ENCODE measurements at regions not wholly inside any gene's neighbourhood (a gene's known extent, or its start where the extent isn't known, plus 50 kb on each side); places are given as distances from the start of the nearest gene placed in this dataset.
A peak's percentile ranks its signal among the peaks of the same experiment; 100 is the strongest.

DNA sequence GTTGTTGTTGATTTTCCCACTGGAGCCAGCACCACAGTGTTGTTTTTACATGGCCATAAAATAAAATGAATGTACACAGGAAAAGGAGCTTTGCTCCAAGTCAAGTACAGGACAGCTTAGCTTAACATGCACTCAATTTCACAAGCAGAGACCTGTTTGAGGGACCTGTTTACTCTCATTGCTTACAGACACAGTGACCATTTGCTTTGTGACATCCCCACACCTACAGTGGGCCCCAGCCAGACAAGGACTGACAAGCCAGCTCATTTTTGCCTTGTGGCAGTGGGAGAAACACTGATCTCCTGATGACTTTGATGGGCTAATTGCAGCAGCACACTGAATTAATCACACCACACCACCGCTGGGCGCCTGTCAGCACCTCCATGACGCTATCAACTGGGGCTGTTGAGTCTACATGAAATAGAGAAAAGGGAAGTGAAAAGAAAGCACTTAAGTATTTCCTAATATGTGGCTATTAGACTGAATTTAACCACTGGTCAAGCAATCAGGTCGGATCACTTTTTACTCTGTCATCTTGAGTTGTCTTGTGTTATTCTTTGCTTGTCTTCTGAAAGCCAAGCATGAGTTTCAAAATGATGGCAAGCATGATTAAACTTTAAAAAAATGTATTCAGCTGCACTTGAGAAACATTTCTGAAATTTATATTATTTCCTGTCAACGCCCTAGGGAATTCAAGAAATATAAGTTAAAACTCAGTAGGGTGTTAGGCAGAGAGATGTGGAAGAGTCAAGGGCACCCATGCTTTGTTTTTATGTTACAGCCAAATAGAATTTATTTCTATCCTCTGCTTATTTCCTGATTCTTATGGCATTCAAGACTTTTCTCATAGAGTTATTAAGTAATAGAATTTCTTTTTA is 557.7 kb downstream of the RAB28 start:
- H3K4me3 ChIP-seq: no peak overlapping the region
- intact Hi-C loops (cut with DNase I): no loop called here
- no peak overlapping the region for H3K27ac ChIP-seq
- H3K4me1 ChIP-seq: peaks cover 0 to 8% (median 0%) of the 10 kb centered on the region in 9 donors
- ATAC-seq (peak in 2 of 8 donors; percentile 35 to 53), DNase-seq (no peak)
- 36 to 40% methylated on average over 5 of the region's 5 CpGs for WGBS, 2 donors
- no peaks in the 10 kb centered on the region for H3K36me3 ChIP-seq
- no peaks in the 10 kb centered on the region for H3K27me3 ChIP-seq
- H3K9me3 ChIP-seq: peaks cover 0 to 12% (median 0%) of the 10 kb centered on the region in 11 donors
- TF ChIP-seq, protein P1, sequence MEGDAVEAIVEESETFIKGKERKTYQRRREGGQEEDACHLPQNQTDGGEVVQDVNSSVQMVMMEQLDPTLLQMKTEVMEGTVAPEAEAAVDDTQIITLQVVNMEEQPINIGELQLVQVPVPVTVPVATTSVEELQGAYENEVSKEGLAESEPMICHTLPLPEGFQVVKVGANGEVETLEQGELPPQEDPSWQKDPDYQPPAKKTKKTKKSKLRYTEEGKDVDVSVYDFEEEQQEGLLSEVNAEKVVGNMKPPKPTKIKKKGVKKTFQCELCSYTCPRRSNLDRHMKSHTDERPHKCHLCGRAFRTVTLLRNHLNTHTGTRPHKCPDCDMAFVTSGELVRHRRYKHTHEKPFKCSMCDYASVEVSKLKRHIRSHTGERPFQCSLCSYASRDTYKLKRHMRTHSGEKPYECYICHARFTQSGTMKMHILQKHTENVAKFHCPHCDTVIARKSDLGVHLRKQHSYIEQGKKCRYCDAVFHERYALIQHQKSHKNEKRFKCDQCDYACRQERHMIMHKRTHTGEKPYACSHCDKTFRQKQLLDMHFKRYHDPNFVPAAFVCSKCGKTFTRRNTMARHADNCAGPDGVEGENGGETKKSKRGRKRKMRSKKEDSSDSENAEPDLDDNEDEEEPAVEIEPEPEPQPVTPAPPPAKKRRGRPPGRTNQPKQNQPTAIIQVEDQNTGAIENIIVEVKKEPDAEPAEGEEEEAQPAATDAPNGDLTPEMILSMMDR (IDR thresholded peaks at IDR 0.05): no peak

DNA sequence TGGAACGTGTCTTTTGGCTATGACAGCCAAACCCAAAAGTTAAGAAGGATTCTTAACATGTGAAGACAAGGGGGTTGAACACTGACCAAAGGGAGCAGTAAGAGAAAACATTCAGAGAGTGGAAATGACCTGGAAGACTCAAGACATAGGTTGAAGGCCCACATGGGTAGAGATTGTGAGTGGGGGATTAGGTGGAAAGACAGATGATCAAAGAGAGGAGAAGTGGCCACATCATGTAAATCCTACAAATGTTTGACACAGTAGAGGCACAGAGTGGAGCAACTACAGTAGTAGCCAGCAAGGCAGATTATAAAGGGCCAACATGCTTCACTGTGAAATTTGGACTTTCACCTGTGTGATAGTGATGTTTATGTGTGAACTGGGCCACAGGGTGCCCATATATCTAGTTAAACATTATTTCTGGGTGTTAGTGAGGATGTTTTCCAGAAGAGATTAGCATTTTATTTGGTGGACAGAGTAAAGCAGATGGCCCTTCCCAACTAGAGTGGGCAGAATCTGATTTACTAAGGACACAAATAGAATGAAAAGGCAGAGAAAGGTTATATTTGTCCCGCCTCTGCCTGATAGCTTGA is 559.3 kb downstream of the RAB28 start:
- Histone ChIP-seq H3K27ac (no peak overlapping the region), H3K36me3 (no peaks in the 10 kb centered on the region), H3K9me3 (peaks cover 0 to 6% (median 0%) of the 10 kb centered on the region in 11 donors), H3K27me3 (no peaks in the 10 kb centered on the region), H3K4me1 (peaks cover 0 to 8% (median 0%) of the 10 kb centered on the region in 9 donors), H3K4me3 (no peak overlapping the region)
- TF ChIP-seq, protein P1 (IDR thresholded peaks at IDR 0.05): no peak
- WGBS, 2 donors: 69 to 83% methylated on average over 2 of the region's 2 CpGs
- no peak for DNase-seq
- intact Hi-C loops (cut with DNase I): no loop called here
- no peak for ATAC-seq

DNA sequence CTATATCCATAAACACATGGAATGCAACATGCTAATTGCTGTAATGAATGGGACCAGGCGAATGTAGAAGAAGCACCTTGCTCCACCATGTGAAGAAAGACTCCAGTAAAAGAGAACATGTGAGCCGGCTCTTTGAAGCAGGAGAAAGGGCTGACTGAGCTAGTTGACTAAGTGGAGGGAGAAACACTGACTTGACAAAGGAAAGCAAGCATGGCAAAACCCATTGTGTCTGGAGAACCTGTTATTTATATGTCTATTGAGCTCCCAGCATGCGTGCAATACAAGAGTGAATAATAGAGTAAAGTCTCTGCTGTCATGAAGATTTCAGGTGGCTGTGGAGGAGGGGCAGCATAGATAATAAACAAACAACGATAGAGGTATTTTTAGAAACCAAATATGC is 559.9 kb downstream of the RAB28 start:
- H3K27me3 ChIP-seq: no peaks in the 10 kb centered on the region
- ATAC-seq: no peak
- intact Hi-C loops (cut with DNase I): no loop called here
- DNase-seq: no peak
- H3K36me3 ChIP-seq: no peaks in the 10 kb centered on the region
- TF ChIP-seq, protein P1 (IDR thresholded peaks at IDR 0.05): no peak
- H3K4me1 ChIP-seq: peaks cover 0 to 8% (median 0%) of the 10 kb centered on the region in 9 donors
- H3K4me3 ChIP-seq: no peak overlapping the region
- 86 to 91% methylated on average over 4 of the region's 4 CpGs for WGBS, 2 donors
- H3K27ac ChIP-seq: no peak overlapping the region
- H3K9me3 ChIP-seq: peaks cover 0 to under 1% (median 0%) of the 10 kb centered on the region in 11 donors

DNA sequence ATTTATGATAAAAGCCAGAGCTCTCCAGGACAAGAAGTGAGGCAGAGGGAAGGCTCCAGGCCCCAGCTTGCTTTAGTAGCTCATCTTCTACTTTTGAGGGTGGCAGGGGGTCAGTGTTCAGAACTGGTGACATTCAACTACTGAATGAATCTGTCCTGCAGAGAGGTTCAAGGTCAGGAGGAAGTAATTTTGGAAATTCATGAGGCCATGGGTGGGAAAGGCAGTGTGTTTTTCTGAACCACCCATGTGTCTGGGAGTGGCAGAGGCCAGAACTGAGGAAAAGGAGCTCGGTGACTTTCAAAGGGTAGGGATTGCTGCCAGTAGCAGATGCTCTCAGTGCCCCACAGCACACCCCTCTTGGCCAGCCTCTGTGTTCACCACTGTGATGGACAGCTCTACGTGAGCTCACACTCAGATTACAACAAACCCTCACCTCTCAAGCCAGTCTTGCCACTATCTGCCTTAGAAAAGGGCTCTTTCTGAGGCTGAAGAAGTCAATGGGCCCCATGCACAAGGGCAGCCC is 571.2 kb downstream of the RAB28 start:
- Histone ChIP-seq H3K27me3 (no peaks in the 10 kb centered on the region), H3K9me3 (peaks cover 0 to 28% (median 0%) of the 10 kb centered on the region in 11 donors), H3K36me3 (no peaks in the 10 kb centered on the region), H3K27ac (no peak overlapping the region), H3K4me1 (peaks cover 0 to 9% (median 0%) of the 10 kb centered on the region in 9 donors), H3K4me3 (no peak overlapping the region)
- ATAC-seq (peak in 3 of 8 donors; percentile 39 to 57 (median 47)), DNase-seq (no peak)
- 60 to 65% methylated on average over 2 of the region's 2 CpGs for WGBS, 2 donors
- TF ChIP-seq, protein P1 (IDR thresholded peaks at IDR 0.05): no peak
- intact Hi-C loops (cut with DNase I): no loop called here
